ENCODE measurements at regions not wholly inside any gene's neighbourhood (a gene's known extent, or its start where the extent isn't known, plus 50 kb on each side); places are given as distances from the start of the nearest gene placed in this dataset.
"Not testable (repeated sequence)": the region's sequence is repeated elsewhere in the genome, so short reads cannot be mapped to it uniquely, and the experiment has no call there.

DNA sequence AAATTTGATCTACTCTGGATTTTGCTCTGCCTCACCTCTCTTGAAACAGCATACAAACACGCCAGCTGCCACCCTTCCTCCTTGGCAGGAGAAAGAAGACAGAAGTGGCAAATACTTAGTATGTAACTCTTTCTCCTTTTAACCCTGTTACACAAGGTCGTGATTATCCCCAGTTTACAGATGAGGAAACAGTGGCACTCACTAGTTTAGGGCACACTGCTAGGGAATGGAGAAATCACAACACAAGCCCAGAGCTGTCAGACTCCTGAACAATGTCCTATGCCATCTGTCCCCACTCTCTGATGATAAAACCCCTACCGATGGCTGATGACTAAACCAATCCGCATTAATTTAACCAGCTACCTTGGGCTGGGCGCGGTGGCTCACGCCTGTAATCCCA is 79.7 kb downstream of the FGD2 start:
- peaks cover 0 to 9% (median 4%) of the 10 kb centered on the region in 4 donors for H3K4me1 ChIP-seq
- no peak for DNase-seq
- WGBS, 2 donors: 86 to 93% methylated on average over 7 of the region's 7 CpGs
- H3K27me3 ChIP-seq: no peaks in the 10 kb centered on the region
- intact Hi-C loops (cut with DNase I): no loop called here
- H3K4me3 ChIP-seq: no peak overlapping the region
- no peak overlapping the region for H3K27ac ChIP-seq
- no peaks in the 10 kb centered on the region for H3K36me3 ChIP-seq
- no peak for TF ChIP-seq POLR2AphosphoS5 (IDR thresholded peaks at IDR 0.05)
- TF ChIP-seq, protein P1, sequence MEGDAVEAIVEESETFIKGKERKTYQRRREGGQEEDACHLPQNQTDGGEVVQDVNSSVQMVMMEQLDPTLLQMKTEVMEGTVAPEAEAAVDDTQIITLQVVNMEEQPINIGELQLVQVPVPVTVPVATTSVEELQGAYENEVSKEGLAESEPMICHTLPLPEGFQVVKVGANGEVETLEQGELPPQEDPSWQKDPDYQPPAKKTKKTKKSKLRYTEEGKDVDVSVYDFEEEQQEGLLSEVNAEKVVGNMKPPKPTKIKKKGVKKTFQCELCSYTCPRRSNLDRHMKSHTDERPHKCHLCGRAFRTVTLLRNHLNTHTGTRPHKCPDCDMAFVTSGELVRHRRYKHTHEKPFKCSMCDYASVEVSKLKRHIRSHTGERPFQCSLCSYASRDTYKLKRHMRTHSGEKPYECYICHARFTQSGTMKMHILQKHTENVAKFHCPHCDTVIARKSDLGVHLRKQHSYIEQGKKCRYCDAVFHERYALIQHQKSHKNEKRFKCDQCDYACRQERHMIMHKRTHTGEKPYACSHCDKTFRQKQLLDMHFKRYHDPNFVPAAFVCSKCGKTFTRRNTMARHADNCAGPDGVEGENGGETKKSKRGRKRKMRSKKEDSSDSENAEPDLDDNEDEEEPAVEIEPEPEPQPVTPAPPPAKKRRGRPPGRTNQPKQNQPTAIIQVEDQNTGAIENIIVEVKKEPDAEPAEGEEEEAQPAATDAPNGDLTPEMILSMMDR (IDR thresholded peaks at IDR 0.05): no peak
- no peaks in the 10 kb centered on the region for H3K9me3 ChIP-seq

DNA sequence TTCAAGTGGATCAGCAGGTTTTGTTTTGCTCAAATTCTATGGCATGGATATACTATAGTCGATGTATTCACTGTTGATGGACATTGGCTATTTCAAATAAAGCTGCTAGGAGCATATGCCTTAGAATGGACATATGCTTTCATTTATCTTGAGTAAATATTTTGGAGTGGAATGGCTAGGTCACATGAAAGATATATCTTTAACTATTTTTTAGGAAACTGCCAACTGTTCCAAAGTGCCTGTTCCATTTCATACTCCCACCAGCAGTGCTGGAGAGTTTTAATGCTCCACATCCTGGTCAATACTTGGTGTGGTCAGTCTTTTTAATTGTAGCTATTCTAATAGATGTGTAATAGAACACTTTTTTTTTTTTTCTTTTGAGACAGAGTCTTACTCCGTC is 81.1 kb upstream of the PIM1 start:
- WGBS, 2 donors: 83 to 91% methylated on average over 2 of the region's 2 CpGs
- intact Hi-C loops (cut with DNase I): no loop called here
- Histone ChIP-seq H3K4me1 (peaks cover 0 to under 1% (median 0%) of the 10 kb centered on the region in 4 donors), H3K36me3 (no peaks in the 10 kb centered on the region), H3K9me3 (no peaks in the 10 kb centered on the region), H3K27ac (no peak overlapping the region), H3K27me3 (no peaks in the 10 kb centered on the region), H3K4me3 (no peak overlapping the region)
- DNase-seq: no peak
- TF ChIP-seq, protein P1 (IDR thresholded peaks at IDR 0.05): no peak
- TF ChIP-seq POLR2AphosphoS5 (IDR thresholded peaks at IDR 0.05) (no peak), POLR2A (IDR thresholded peaks at IDR 0.05) (no peak), EP300 (IDR thresholded peaks at IDR 0.05) (no peak)

DNA sequence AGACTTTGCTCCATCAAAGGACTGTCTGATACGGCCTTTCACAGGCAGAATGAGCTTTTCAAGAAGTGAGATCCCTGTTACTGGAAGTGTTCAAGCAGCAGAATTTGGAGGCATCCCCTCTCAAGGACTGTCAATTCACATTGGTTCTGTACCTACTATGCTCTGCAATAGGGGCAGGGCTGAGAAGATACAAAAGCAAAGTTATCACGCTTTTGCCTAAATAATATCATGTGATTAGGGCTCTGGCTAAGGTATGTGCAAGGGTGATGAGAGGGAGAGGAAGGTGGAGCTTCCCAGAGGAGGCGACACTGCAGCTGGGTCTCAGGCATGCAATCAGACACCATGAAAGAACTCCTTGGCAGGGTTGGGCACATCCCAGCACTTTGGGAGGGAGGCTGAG is 80.2 kb upstream of the PIM1 start:
- no peaks in the 10 kb centered on the region for H3K27me3 ChIP-seq
- intact Hi-C loops (cut with DNase I): no loop called here
- TF ChIP-seq EP300 (IDR thresholded peaks at IDR 0.05) (no peak), POLR2AphosphoS5 (IDR thresholded peaks at IDR 0.05) (no peak), POLR2A (IDR thresholded peaks at IDR 0.05) (no peak)
- TF ChIP-seq, protein P1 (IDR thresholded peaks at IDR 0.05): no peak
- no peak overlapping the region for H3K4me3 ChIP-seq
- DNase-seq: no peak
- H3K27ac ChIP-seq: no peak overlapping the region
- H3K4me1 ChIP-seq: no peaks in the 10 kb centered on the region
- H3K9me3 ChIP-seq: no peaks in the 10 kb centered on the region
- no peaks in the 10 kb centered on the region for H3K36me3 ChIP-seq
- WGBS, 2 donors: 92 to 96% methylated on average over 3 of the region's 3 CpGs

DNA sequence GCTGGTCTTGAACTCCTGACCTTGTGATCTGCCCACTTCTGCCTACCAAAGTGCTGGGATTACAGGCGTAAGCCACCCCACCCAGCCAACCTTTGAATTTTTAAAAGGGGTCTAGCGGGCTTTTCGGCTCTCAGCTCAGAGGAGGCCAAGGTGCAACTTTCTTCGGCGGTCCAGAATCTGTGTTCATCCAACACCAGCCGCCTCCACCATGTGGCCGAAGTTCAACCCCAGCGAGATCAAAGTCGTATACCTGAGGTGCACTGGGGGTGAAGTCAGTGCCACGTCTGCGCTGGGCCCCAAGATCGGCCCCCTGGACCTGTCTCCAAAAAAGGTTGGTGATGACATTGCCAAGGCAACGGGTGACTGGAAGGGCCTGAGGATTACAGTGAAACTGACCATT is 78.8 kb upstream of the PIM1 start:
- H3K4me3 ChIP-seq; H3K4me1 ChIP-seq; H3K9me3 ChIP-seq; DNase-seq; H3K27me3 ChIP-seq; H3K27ac ChIP-seq; intact Hi-C loops (cut with DNase I); H3K36me3 ChIP-seq: not testable (repeated sequence)
- WGBS, 2 donors: 96 to 97% methylated on average over 13 of the region's 13 CpGs

DNA sequence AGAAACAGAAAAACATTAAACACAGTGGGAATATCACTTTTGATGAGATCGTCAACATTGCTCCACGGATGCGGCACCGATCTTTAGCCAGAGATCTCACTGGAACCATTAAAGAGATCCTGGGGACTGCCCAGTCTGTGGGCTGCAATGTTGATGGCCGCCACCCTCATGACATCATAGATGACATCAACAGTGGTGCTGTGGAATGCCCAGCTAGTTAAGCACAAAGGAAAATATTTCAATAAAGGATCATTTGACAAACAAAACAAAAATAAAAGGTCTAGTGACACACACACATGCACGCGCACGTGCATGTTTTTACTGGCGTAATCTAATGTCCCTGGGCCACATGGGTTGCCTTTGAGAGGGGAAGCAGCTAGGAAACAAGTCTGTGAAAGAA is 78.4 kb upstream of the PIM1 start:
- H3K36me3 ChIP-seq; intact Hi-C loops (cut with DNase I); H3K27ac ChIP-seq; DNase-seq; H3K9me3 ChIP-seq; H3K4me3 ChIP-seq; H3K27me3 ChIP-seq; H3K4me1 ChIP-seq: not testable (repeated sequence)
- WGBS, 2 donors: 92 to 95% methylated on average over 9 of the region's 9 CpGs

DNA sequence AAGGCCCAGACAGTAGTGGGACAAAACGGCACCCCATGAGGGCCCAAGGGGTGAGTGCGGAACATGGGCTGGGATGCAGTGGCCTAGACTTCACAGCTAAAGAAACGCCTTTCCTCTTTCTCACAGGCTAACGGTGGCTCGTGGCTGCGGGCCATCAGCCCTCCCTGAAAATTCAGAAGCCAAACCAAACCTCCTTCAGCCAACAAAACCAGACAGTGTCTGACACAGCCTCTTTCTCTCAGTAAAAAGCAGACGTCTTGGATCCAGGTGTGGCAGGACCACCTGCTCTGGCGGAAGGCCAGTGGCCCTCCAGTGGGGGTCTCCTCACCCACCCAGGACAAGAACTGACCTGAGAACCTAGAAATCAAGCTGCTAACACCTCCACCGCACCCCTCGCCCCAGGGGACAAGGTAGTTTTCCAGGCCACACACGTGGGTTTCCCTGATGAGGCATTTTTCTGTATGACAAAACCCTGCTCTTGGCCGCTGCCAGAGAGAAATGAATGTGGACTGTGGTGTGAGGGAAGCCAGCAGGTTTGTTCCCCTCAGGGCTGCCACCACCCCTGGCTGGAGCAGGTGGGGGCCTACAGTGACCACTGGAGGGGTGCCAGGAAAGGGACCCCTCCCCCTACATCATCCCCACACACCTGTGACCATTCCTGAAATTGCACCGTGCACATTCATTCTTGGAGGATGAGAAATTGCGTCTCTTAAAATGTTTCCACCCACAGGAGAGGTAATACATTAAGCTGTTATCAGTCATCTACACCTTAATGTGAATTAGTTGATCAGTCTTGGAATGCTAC is 76.8 kb upstream of the PIM1 start:
- no peaks in the 10 kb centered on the region for H3K36me3 ChIP-seq
- H3K27me3 ChIP-seq: no peaks in the 10 kb centered on the region
- intact Hi-C loops (cut with DNase I): no loop called here
- no peaks in the 10 kb centered on the region for H3K9me3 ChIP-seq
- 83 to 86% methylated on average over 14 of the region's 14 CpGs for WGBS, 2 donors
- no peak for DNase-seq
- no peaks in the 10 kb centered on the region for H3K4me1 ChIP-seq
- peak overlapping the region in 1 of 4 donors; percentile 25 for H3K27ac ChIP-seq
- no peak overlapping the region for H3K4me3 ChIP-seq
- no peak for TF ChIP-seq POLR2A (IDR thresholded peaks at IDR 0.05)
- TF ChIP-seq, protein P1 (IDR thresholded peaks at IDR 0.05): no peak
- TF ChIP-seq POLR2AphosphoS5 (IDR thresholded peaks at IDR 0.05): no peak
- no peak for TF ChIP-seq EP300 (IDR thresholded peaks at IDR 0.05)

Data from sigmoid colon (tissue), 6 donors.